IMR-90 (cell line): ENCODE measurements at regions not wholly inside any gene's neighbourhood (a gene's known extent, or its start where the extent isn't known, plus 50 kb on each side); places are given as distances from the start of the nearest gene placed in this dataset.

Experiments used
- ATAC-seq: fragments of 200-7000 bp; cut with Tn5 transposase; 2 replicates; pipeline ENCODE4 v1.9.1; 2020; ENCODE audit warnings: low read depth, mild to moderate bottlenecking, moderate library complexity
- BruUV-seq: library from RNA; stranded (reverse); fragments of 400-500 nt; replicated peaks from 2 replicates; lab custom pipeline; 2021; lab: Mats Ljungman, UMichigan
- CTCF ChIA-PET: fragments of 300-600 bp; formaldehyde crosslinking; extraction: SDS; loops from one replicate; lab custom pipeline; 2021; ENCODE audit warnings: antibody characterized with exemption; lab: Yijun Ruan, JAX
- POLR2A ChIA-PET: fragments of 300-600 bp; sonication (Branson Sonifier 250); formaldehyde crosslinking; loops from one replicate; lab custom pipeline; 2022; ENCODE audit warnings: antibody characterized with exemption; ENCODE audit not compliant: unreplicated experiment; lab: Charles Lee
- DNase-seq: peaks from one replicate; pipeline ENCODE4 v3.0.0; 2013
- H2AFZ ChIP-seq: replicated peaks from 2 replicates; pipeline ENCODE3; 2013; ENCODE audit warnings: low read length, mild to moderate bottlenecking; ENCODE audit not compliant: poor library complexity
- H2AK5ac ChIP-seq: 2 replicates; pipeline ENCODE4 v1.6.1; 2013; ENCODE audit warnings: low read depth, low read length, inconsistent platforms
- H2AK9ac ChIP-seq: replicated peaks from 2 replicates; pipeline ENCODE3; 2013; ENCODE audit warnings: mild to moderate bottlenecking, low read depth, low read length, moderate library complexity; ENCODE audit not compliant: poor library complexity
- H2BK120ac ChIP-seq: 2 replicates; pipeline ENCODE4 v1.6.1; 2013; ENCODE audit warnings: low read depth, low read length, inconsistent platforms
- H2BK15ac ChIP-seq: 3 replicates; pipeline ENCODE4 v1.6.1; 2013; ENCODE audit warnings: low read depth, low read length, inconsistent platforms
- H2BK20ac ChIP-seq: 2 replicates; pipeline ENCODE4 v1.6.1; 2013; ENCODE audit warnings: low read depth, mild to moderate bottlenecking, inconsistent platforms, low read length, moderate library complexity
- H2BK5ac ChIP-seq: 2 replicates; pipeline ENCODE4 v1.6.1; 2013; ENCODE audit warnings: mild to moderate bottlenecking, low read depth, low read length, inconsistent platforms; ENCODE audit not compliant: poor library complexity, severe bottlenecking
- H3K14ac ChIP-seq: replicated peaks from 2 replicates; pipeline ENCODE4 v1.6.1; 2013; ENCODE audit warnings: low read depth, low read length, inconsistent platforms
- H3K18ac ChIP-seq: 2 replicates; pipeline ENCODE4 v1.6.1; 2013; ENCODE audit warnings: low read depth, low read length, control low read depth
- H3K23ac ChIP-seq: 2 replicates; pipeline ENCODE4 v1.6.1; 2013; ENCODE audit warnings: low read depth, low read length, inconsistent platforms
- H3K27ac ChIP-seq: 2 replicates; pipeline ENCODE4 v1.5.1; 2013; ENCODE audit warnings: mild to moderate bottlenecking, control low read depth, low read length; ENCODE audit not compliant: insufficient read depth
- H3K27me3 ChIP-seq: 2 replicates; pipeline ENCODE4 v1.6.1; 2013; ENCODE audit warnings: low read length; ENCODE audit not compliant: control insufficient read depth, insufficient read depth
- H3K36me3 ChIP-seq: 2 replicates; pipeline ENCODE4 v1.6.1; 2013; ENCODE audit warnings: low read length, mixed read lengths; ENCODE audit not compliant: control insufficient read depth, insufficient read depth
- H3K4ac ChIP-seq: 2 replicates; pipeline ENCODE4 v1.6.1; 2013; ENCODE audit warnings: low read depth, low read length, inconsistent platforms
- H3K4me1 ChIP-seq: 2 replicates; pipeline ENCODE4 v1.6.1; 2013; ENCODE audit warnings: low read length, mixed read lengths; ENCODE audit not compliant: control insufficient read depth, insufficient read depth
- H3K4me2 ChIP-seq: 2 replicates; pipeline ENCODE4 v1.6.1; 2013; ENCODE audit warnings: low read depth, mild to moderate bottlenecking, control low read depth, low read length, moderate library complexity
- H3K4me3 ChIP-seq: 2 replicates; pipeline ENCODE4 v1.5.1; 2013; ENCODE audit warnings: low read depth, mild to moderate bottlenecking, control low read depth, low read length, moderate library complexity; ENCODE audit not compliant: insufficient read depth
- H3K56ac ChIP-seq: 2 replicates; pipeline ENCODE4 v1.6.1; 2013; ENCODE audit warnings: low read length, inconsistent platforms; ENCODE audit not compliant: insufficient read depth; ENCODE audit errors: extremely low read depth
- H3K79me1 ChIP-seq, 2 experiments: 2 replicates each; pipeline ENCODE4 v1.6.1; 2013; ENCODE audit warnings: low read length in 2 of 2, inconsistent platforms in 1 of 2, low read depth in 1 of 2
- H3K9ac ChIP-seq: 2 replicates; pipeline ENCODE4 v1.6.1; 2013; ENCODE audit warnings: low read depth, low read length, control low read depth
- H3K9me1 ChIP-seq: 2 replicates; pipeline ENCODE4 v1.6.1; 2013; ENCODE audit warnings: low read length, inconsistent platforms; ENCODE audit not compliant: insufficient read depth
- H3K9me3 ChIP-seq: 2 replicates; pipeline ENCODE4 v1.6.1; 2013; ENCODE audit warnings: low read length; ENCODE audit not compliant: control insufficient read depth, insufficient read depth
- H4K20me1 ChIP-seq: 2 replicates; pipeline ENCODE4 v1.6.1; 2013; ENCODE audit warnings: low read length, inconsistent platforms; ENCODE audit not compliant: insufficient read depth
- H4K5ac ChIP-seq: 2 replicates; pipeline ENCODE4 v1.6.1; 2013; ENCODE audit warnings: mild to moderate bottlenecking, low read depth, low read length, control low read depth
- H4K8ac ChIP-seq, 2 experiments: 2 replicates each; pipeline ENCODE4 v1.6.1; 2013; ENCODE audit warnings: low read depth in 2 of 2, low read length in 2 of 2, control low read depth in 1 of 2, inconsistent platforms in 1 of 2
- H4K91ac ChIP-seq: 2 replicates; pipeline ENCODE4 v1.6.1; 2013; ENCODE audit warnings: low read depth, low read length, inconsistent platforms; ENCODE audit not compliant: insufficient read depth
- BHLHE40 ChIP-seq: fragments of 150-350 bp; IDR thresholded peaks from 2 replicates; pipeline ENCODE4 v1.6.1; 2016; ENCODE audit warnings: mild to moderate bottlenecking, low read depth, low read length
- CEBPB ChIP-seq: IDR thresholded peaks from 2 replicates; pipeline ENCODE4 v1.6.1; 2012; ENCODE audit warnings: low read depth, low read length, improper control_type of control experiment
- CHD1 ChIP-seq: IDR thresholded peaks from 2 replicates; pipeline ENCODE4 v1.6.1; 2012; ENCODE audit warnings: low read depth, low read length, improper control_type of control experiment
- CTCF ChIP-seq: conservative IDR thresholded peaks from 2 replicates; pipeline ENCODE4 v1.5.1; 2012; ENCODE audit warnings: mild to moderate bottlenecking, low read depth, low read length, improper control_type of control experiment
- ELK1 ChIP-seq: fragments of 150-350 bp; IDR thresholded peaks from 2 replicates; pipeline ENCODE4 v1.6.1; 2016; ENCODE audit warnings: low read depth, mild to moderate bottlenecking, low read length, moderate library complexity, borderline replicate concordance
- FOS ChIP-seq: fragments of 150-350 bp; IDR thresholded peaks from 2 replicates; pipeline ENCODE4 v1.6.1; 2016; ENCODE audit warnings: low read depth, low read length
- MAFK ChIP-seq: IDR thresholded peaks from 2 replicates; pipeline ENCODE4 v1.6.1; 2012; ENCODE audit warnings: low read depth, low read length, improper control_type of control experiment
- MXI1 ChIP-seq: IDR thresholded peaks from 2 replicates; pipeline ENCODE4 v1.6.1; 2012; ENCODE audit warnings: low read depth, mild to moderate bottlenecking, low read length, moderate library complexity, borderline replicate concordance
- NFE2L2 ChIP-seq: fragments of 150-350 bp; IDR thresholded peaks from 2 replicates; pipeline ENCODE4 v1.6.1; 2016; ENCODE audit warnings: low read depth, mild to moderate bottlenecking, low read length
- POLR2A ChIP-seq: IDR thresholded peaks from 2 replicates; pipeline ENCODE4 v1.6.1; 2012; ENCODE audit warnings: mild to moderate bottlenecking, low read depth, low read length
- USF2 ChIP-seq: fragments of 150-350 bp; IDR thresholded peaks from 2 replicates; pipeline ENCODE4 v1.6.1; 2017; ENCODE audit warnings: mild to moderate bottlenecking, antibody characterized with exemption, low read length, low read depth
- dilution Hi-C: fragments of 300-500 bp; cut with HindIII; formaldehyde crosslinking; loops from one replicate; pipeline ENCODE4 v1.14.3; 2018; ENCODE audit warnings: low sequenced_read_pairs; ENCODE audit not compliant: unreplicated experiment
- in situ Hi-C: fragments of 300-500 bp; cut with MboI; formaldehyde crosslinking; loops from 3 replicates; pipeline ENCODE4 v1.14.3; 2019; ENCODE audit warnings: low sequenced_read_pairs, inconsistent platforms, mixed read lengths
- intact Hi-C: fragments of 100-400 bp; cut with micrococcal nuclease; formaldehyde crosslinking; loops from 2 replicates; pipeline ENCODE4 v1.10.0; 2022

- H3K27ac ChIP-seq: no peak overlapping the region
- no peak overlapping the region for H3K4ac ChIP-seq
- no peak overlapping the region for H3K4me3 ChIP-seq
- no peak overlapping the region for H4K5ac ChIP-seq
- no peaks in the 10 kb centered on the region for H3K4me1 ChIP-seq
- H2BK15ac ChIP-seq: no peak overlapping the region
- no peaks in the 10 kb centered on the region for H3K79me1 ChIP-seq
- no peak overlapping the region for H3K23ac ChIP-seq
- H2BK20ac ChIP-seq: no peak overlapping the region
- TF ChIP-seq MAFK (no peak), USF2 (no peak), BHLHE40 (no peak), POLR2A (no peak), ELK1 (no peak), CHD1 (no peak), NFE2L2 (no peak), MXI1 (no peak), CTCF (no peak), CEBPB (no peak), FOS (no peak)
- no peak overlapping the region for H2AFZ ChIP-seq
- H3K18ac ChIP-seq: no peak overlapping the region
- H4K91ac ChIP-seq: no peak overlapping the region
- no peaks in the 10 kb centered on the region for H3K36me3 ChIP-seq
- H2AK5ac ChIP-seq: no peak overlapping the region
- no peak overlapping the region for H4K8ac ChIP-seq
- H4K20me1 ChIP-seq: no peaks in the 10 kb centered on the region
- intact Hi-C loops (no loop called here), dilution Hi-C loops (no loop called here), in situ Hi-C loops (no loop called here)
- no peaks in the 10 kb centered on the region for H3K9me1 ChIP-seq
- no peak overlapping the region for H2BK120ac ChIP-seq
- no peak overlapping the region for H3K4me2 ChIP-seq
- BruUV-seq: no TSS peak
- no peak overlapping the region for H3K9ac ChIP-seq
- H2AK9ac ChIP-seq: no peak overlapping the region
- ATAC-seq: no peak
- ChIA-PET CTCF (no interaction called here), POLR2A (no interaction called here)
- peaks cover 13% of the 10 kb centered on the region for H3K9me3 ChIP-seq
- no peak for DNase-seq
- no peak overlapping the region for H2BK5ac ChIP-seq
- H3K14ac ChIP-seq: no peak overlapping the region
- no peak overlapping the region for H3K56ac ChIP-seq
- no peaks in the 10 kb centered on the region for H3K27me3 ChIP-seq
Observed at GRCh38 chr10:56012101-56012500, 349.0 kb downstream of the ZWINT start.
